ENCODE measurements at regions not wholly inside any gene's neighbourhood (a gene's known extent, or its start where the extent isn't known, plus 50 kb on each side); places are given as distances from the start of the nearest gene placed in this dataset.

GRCh38 chr14:36066636-36067035 lies 109.9 kb downstream of the PTCSC3 start:
- H3K79me2 ChIP-seq (ENCODE audit: insufficient read depth, low read length), result no peaks in the 10 kb centered on the region
- no peaks in the 10 kb centered on the region for H3K36me3 ChIP-seq (ENCODE audit: insufficient read depth, low read length)
- no peaks in the 10 kb centered on the region for H3F3A ChIP-seq (ENCODE audit: low read depth)
- no peak overlapping the region for H3K9ac ChIP-seq (ENCODE audit: low read depth, low read length, poor library complexity, severe bottlenecking)
- no peak overlapping the region for H3K4me3 ChIP-seq (ENCODE audit: low read length, poor library complexity, severe bottlenecking)
- TF ChIP-seq, protein P1, sequence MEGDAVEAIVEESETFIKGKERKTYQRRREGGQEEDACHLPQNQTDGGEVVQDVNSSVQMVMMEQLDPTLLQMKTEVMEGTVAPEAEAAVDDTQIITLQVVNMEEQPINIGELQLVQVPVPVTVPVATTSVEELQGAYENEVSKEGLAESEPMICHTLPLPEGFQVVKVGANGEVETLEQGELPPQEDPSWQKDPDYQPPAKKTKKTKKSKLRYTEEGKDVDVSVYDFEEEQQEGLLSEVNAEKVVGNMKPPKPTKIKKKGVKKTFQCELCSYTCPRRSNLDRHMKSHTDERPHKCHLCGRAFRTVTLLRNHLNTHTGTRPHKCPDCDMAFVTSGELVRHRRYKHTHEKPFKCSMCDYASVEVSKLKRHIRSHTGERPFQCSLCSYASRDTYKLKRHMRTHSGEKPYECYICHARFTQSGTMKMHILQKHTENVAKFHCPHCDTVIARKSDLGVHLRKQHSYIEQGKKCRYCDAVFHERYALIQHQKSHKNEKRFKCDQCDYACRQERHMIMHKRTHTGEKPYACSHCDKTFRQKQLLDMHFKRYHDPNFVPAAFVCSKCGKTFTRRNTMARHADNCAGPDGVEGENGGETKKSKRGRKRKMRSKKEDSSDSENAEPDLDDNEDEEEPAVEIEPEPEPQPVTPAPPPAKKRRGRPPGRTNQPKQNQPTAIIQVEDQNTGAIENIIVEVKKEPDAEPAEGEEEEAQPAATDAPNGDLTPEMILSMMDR (conservative IDR thresholded peaks at IDR 0.05; ENCODE audit: low read length), result no peak
- no peak for TF ChIP-seq EZH2phosphoT487 (IDR thresholded peaks at IDR 0.05; ENCODE audit: borderline replicate concordance)
- H3K4me2 ChIP-seq (ENCODE audit: low read depth, low read length, poor library complexity, severe bottlenecking), result no peak overlapping the region
- no peaks in the 10 kb centered on the region for H3K9me2 ChIP-seq (replicated peaks; ENCODE audit: low read depth, low read length)
- no peak overlapping the region for H2AFZ ChIP-seq (ENCODE audit: low read length)
- H3K9me3 ChIP-seq (ENCODE audit: insufficient read depth, low read depth, low read length), result no peaks in the 10 kb centered on the region
- H4K20me1 ChIP-seq (ENCODE audit: insufficient read depth, low read length, poor library complexity, severe bottlenecking), result no peaks in the 10 kb centered on the region
- H3K4me1 ChIP-seq (ENCODE audit: insufficient read depth, low read length, poor library complexity, severe bottlenecking), result peaks cover 5% of the 10 kb centered on the region
- no peaks in the 10 kb centered on the region for H3K27me3 ChIP-seq (ENCODE audit: insufficient read depth, low read length, poor library complexity, severe bottlenecking)

DNA sequence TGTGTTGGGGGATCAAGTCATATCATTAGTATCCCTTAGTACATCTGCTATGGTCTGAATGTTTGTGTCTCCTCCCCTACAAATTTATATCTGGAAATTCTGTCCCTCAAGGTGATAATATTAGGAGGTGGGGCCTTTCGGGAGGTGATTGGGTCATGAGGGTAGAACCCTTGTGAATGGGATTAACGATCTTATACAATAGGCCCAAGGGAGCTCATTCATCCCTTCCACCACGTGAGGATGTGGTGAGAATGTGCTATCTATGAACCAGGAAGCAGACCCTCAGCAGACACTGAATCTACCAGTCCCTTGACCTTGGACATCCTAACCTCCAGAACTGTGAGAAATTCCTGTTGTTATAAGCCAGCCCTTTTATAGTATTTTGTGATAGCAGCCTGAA lies 110.7 kb downstream of the PTCSC3 start:
- Histone ChIP-seq H3K36me3 (ENCODE audit: insufficient read depth, low read length) (no peaks in the 10 kb centered on the region), H3K9me2 (replicated peaks; ENCODE audit: low read depth, low read length) (no peaks in the 10 kb centered on the region), H3F3A (ENCODE audit: low read depth) (no peaks in the 10 kb centered on the region), H3K79me2 (ENCODE audit: insufficient read depth, low read length) (no peaks in the 10 kb centered on the region), H3K9ac (ENCODE audit: low read depth, low read length, poor library complexity, severe bottlenecking) (no peak overlapping the region), H3K4me1 (ENCODE audit: insufficient read depth, low read length, poor library complexity, severe bottlenecking) (peaks cover 5% of the 10 kb centered on the region), H2AFZ (ENCODE audit: low read length) (no peak overlapping the region), H3K4me3 (ENCODE audit: low read length, poor library complexity, severe bottlenecking) (no peak overlapping the region), H3K4me2 (ENCODE audit: low read depth, low read length, poor library complexity, severe bottlenecking) (no peak overlapping the region), H3K27me3 (ENCODE audit: insufficient read depth, low read length, poor library complexity, severe bottlenecking) (no peaks in the 10 kb centered on the region), H4K20me1 (ENCODE audit: insufficient read depth, low read length, poor library complexity, severe bottlenecking) (no peaks in the 10 kb centered on the region), H3K9me3 (ENCODE audit: insufficient read depth, low read depth, low read length) (no peaks in the 10 kb centered on the region)
- TF ChIP-seq EZH2phosphoT487 (IDR thresholded peaks at IDR 0.05; ENCODE audit: borderline replicate concordance), result no peak
- TF ChIP-seq, protein P1 (conservative IDR thresholded peaks at IDR 0.05; ENCODE audit: low read length), result no peak

- no peaks in the 10 kb centered on the region for H3K79me2 ChIP-seq (ENCODE audit: insufficient read depth, low read length)
- no peak overlapping the region for H3K9ac ChIP-seq (ENCODE audit: low read depth, low read length, poor library complexity, severe bottlenecking)
- no peak overlapping the region for H2AFZ ChIP-seq (ENCODE audit: low read length)
- TF ChIP-seq EZH2phosphoT487 (IDR thresholded peaks at IDR 0.05; ENCODE audit: borderline replicate concordance), result no peak
- TF ChIP-seq, protein P1 (conservative IDR thresholded peaks at IDR 0.05; ENCODE audit: low read length), result no peak
- H3K4me2 ChIP-seq (ENCODE audit: low read depth, low read length, poor library complexity, severe bottlenecking), result no peak overlapping the region
- H3K9me3 ChIP-seq (ENCODE audit: insufficient read depth, low read depth, low read length), result no peaks in the 10 kb centered on the region
- no peaks in the 10 kb centered on the region for H3K9me2 ChIP-seq (replicated peaks; ENCODE audit: low read depth, low read length)
- no peaks in the 10 kb centered on the region for H3K4me1 ChIP-seq (ENCODE audit: insufficient read depth, low read length, poor library complexity, severe bottlenecking)
- H4K20me1 ChIP-seq (ENCODE audit: insufficient read depth, low read length, poor library complexity, severe bottlenecking), result no peaks in the 10 kb centered on the region
- H3K4me3 ChIP-seq (ENCODE audit: low read length, poor library complexity, severe bottlenecking), result no peak overlapping the region
- H3K36me3 ChIP-seq (ENCODE audit: insufficient read depth, low read length), result no peaks in the 10 kb centered on the region
- no peaks in the 10 kb centered on the region for H3F3A ChIP-seq (ENCODE audit: low read depth)
- no peaks in the 10 kb centered on the region for H3K27me3 ChIP-seq (ENCODE audit: insufficient read depth, low read length, poor library complexity, severe bottlenecking)
Measured at GRCh38 chr14:36059531-36059930, 117.0 kb downstream of the PTCSC3 start.

Measured in Loucy (cell line).